H9 (cell line): ENCODE measurements at regions not wholly inside any gene's neighbourhood (a gene's known extent, or its start where the extent isn't known, plus 50 kb on each side); places are given as distances from the start of the nearest gene placed in this dataset.

ENCODE experiments used
- DNase-seq: peaks from one replicate; pipeline ENCODE4 v3.0.0-alpha.2; 2017
- H2AFZ ChIP-seq: one replicate; pipeline ENCODE4 v1.6.1; 2013; ENCODE audit warnings: mild to moderate bottlenecking, low read length, control low read depth, moderate library complexity
- H2AK5ac ChIP-seq: 2 replicates; pipeline ENCODE4 v1.6.1; 2013; ENCODE audit warnings: low read length, control low read depth, mixed read lengths; ENCODE audit not compliant: insufficient read length
- H2BK120ac ChIP-seq: one replicate; pipeline ENCODE4 v1.6.1; 2013; ENCODE audit warnings: low read depth, mild to moderate bottlenecking, low read length, control low read depth, inconsistent platforms; ENCODE audit not compliant: poor library complexity, severe bottlenecking
- H2BK12ac ChIP-seq: 2 replicates; pipeline ENCODE4 v1.6.1; 2013; ENCODE audit warnings: low read length, control low read depth, mixed read lengths, low read depth; ENCODE audit not compliant: insufficient read length
- H2BK15ac ChIP-seq: 2 replicates; pipeline ENCODE4 v1.6.1; 2013; ENCODE audit warnings: low read depth, low read length, control low read depth
- H2BK20ac ChIP-seq: one replicate; pipeline ENCODE4 v1.6.1; 2013; ENCODE audit warnings: low read depth, mild to moderate bottlenecking, low read length, control low read depth, inconsistent platforms; ENCODE audit not compliant: poor library complexity, severe bottlenecking
- H2BK5ac ChIP-seq: 2 replicates; pipeline ENCODE4 v1.6.1; 2013; ENCODE audit warnings: low read length, control low read depth, mixed read lengths; ENCODE audit not compliant: insufficient read length
- H3K14ac ChIP-seq: 2 replicates; pipeline ENCODE4 v1.6.1; 2013; ENCODE audit warnings: low read length, control low read depth; ENCODE audit not compliant: insufficient read depth
- H3K18ac ChIP-seq: 2 replicates; pipeline ENCODE4 v1.6.1; 2013; ENCODE audit warnings: low read depth, mild to moderate bottlenecking, mixed read lengths, low read length, control low read depth; ENCODE audit not compliant: insufficient read length
- H3K23ac ChIP-seq: 2 replicates; pipeline ENCODE4 v1.6.1; 2013; ENCODE audit warnings: low read length, control low read depth, mixed read lengths, low read depth; ENCODE audit not compliant: insufficient read length
- H3K23me2 ChIP-seq: 2 replicates; pipeline ENCODE4 v1.6.1; 2013; ENCODE audit warnings: low read depth, mild to moderate bottlenecking, mixed read lengths, low read length, control low read depth; ENCODE audit not compliant: insufficient read length, poor library complexity, severe bottlenecking
- H3K27ac ChIP-seq: 2 replicates; pipeline ENCODE4 v1.5.1; 2013; ENCODE audit warnings: low read length, control low read depth, mixed read lengths, low read depth; ENCODE audit not compliant: insufficient read length
- H3K27me3 ChIP-seq: 2 replicates; pipeline ENCODE4 v1.6.1; 2013; ENCODE audit warnings: low read length, control low read depth, inconsistent platforms; ENCODE audit not compliant: insufficient read depth
- H3K4ac ChIP-seq: 2 replicates; pipeline ENCODE4 v1.6.1; 2013; ENCODE audit warnings: low read depth, mild to moderate bottlenecking, control low read depth, inconsistent platforms, low read length, moderate library complexity
- H3K4me1 ChIP-seq: 2 replicates; pipeline ENCODE4 v1.6.1; 2013; ENCODE audit warnings: low read length, control low read depth, inconsistent platforms; ENCODE audit not compliant: insufficient read depth
- H3K4me2 ChIP-seq: 2 replicates; pipeline ENCODE4 v1.6.1; 2013; ENCODE audit warnings: low read length, control low read depth, mixed read lengths; ENCODE audit not compliant: insufficient read length, insufficient read depth
- H3K56ac ChIP-seq: 2 replicates; pipeline ENCODE4 v1.6.1; 2013; ENCODE audit warnings: low read depth, mild to moderate bottlenecking, mixed read lengths, low read length, control low read depth; ENCODE audit not compliant: insufficient read length
- H3K79me1 ChIP-seq: 2 replicates; pipeline ENCODE4 v1.6.1; 2013; ENCODE audit warnings: low read depth, mild to moderate bottlenecking, moderate library complexity, low read length, control low read depth, inconsistent platforms; ENCODE audit not compliant: insufficient read depth, poor library complexity, severe bottlenecking
- H3K79me2 ChIP-seq: 2 replicates; pipeline ENCODE4 v1.6.1; 2013; ENCODE audit warnings: low read length, control low read depth, inconsistent platforms; ENCODE audit not compliant: insufficient read depth
- H3K9ac ChIP-seq: 2 replicates; pipeline ENCODE4 v1.6.1; 2013; ENCODE audit warnings: low read length, control low read depth, mixed read lengths; ENCODE audit not compliant: insufficient read length; ENCODE audit errors: extremely low read depth
- H3K9me3 ChIP-seq: one replicate; pipeline ENCODE4 v1.6.1; 2013; ENCODE audit warnings: low read depth, low read length, inconsistent platforms; ENCODE audit not compliant: control insufficient read depth
- H3T11ph ChIP-seq: one replicate; pipeline ENCODE4 v1.6.1; 2013; ENCODE audit warnings: mild to moderate bottlenecking, low read length, control low read depth, inconsistent platforms
- H4K20me1 ChIP-seq: one replicate; pipeline ENCODE4 v1.6.1; 2013; ENCODE audit not compliant: control insufficient read depth, insufficient read length, insufficient read depth
- H4K5ac ChIP-seq: 2 replicates; pipeline ENCODE4 v1.6.1; 2013; ENCODE audit warnings: low read depth, mild to moderate bottlenecking, mixed read lengths, low read length, control low read depth; ENCODE audit not compliant: insufficient read length
- H4K8ac ChIP-seq: replicated peaks from 2 replicates; pipeline ENCODE4 v1.6.1; 2013; ENCODE audit warnings: low read length, control low read depth, mixed read lengths, low read depth; ENCODE audit not compliant: insufficient read length
- H4K91ac ChIP-seq: 2 replicates; pipeline ENCODE4 v1.6.1; 2013; ENCODE audit warnings: low read depth, mild to moderate bottlenecking, moderate library complexity, mixed read lengths, low read length, control low read depth; ENCODE audit not compliant: insufficient read length
- H3K27ac Mint-ChIP-seq, 3 experiments: 2 replicates in 2 of 3; 3 replicates in 1 of 3; pipeline ENCODE4 v1.8.0; 2020 to 2021; ENCODE audit warnings: mixed read lengths in 3 of 3, mild to moderate bottlenecking in 1 of 3, moderate library complexity in 1 of 3
- H3K27me3 Mint-ChIP-seq: 2 replicates; pipeline ENCODE4 v1.8.0; 2021; ENCODE audit warnings: low read depth, mild to moderate bottlenecking, moderate library complexity, mixed read lengths
- H3K36me3 Mint-ChIP-seq, 3 experiments: 2 replicates in 2 of 3; 3 replicates in 1 of 3; pipeline ENCODE4 v1.8.0; 2020 to 2021; ENCODE audit warnings: low read depth in 3 of 3, mixed read lengths in 3 of 3; ENCODE audit not compliant: insufficient read depth in 1 of 3
- H3K4me1 Mint-ChIP-seq, 2 experiments: 2 replicates each; pipeline ENCODE4 v1.8.0; 2020; ENCODE audit warnings: mixed read lengths in 2 of 2
- H3K4me3 Mint-ChIP-seq, 2 experiments: 2 replicates in 1 of 2; 3 replicates in 1 of 2; pipeline ENCODE4 v1.8.0; 2020 to 2021; ENCODE audit warnings: mild to moderate bottlenecking in 2 of 2, mixed read lengths in 2 of 2, moderate library complexity in 1 of 2
- H3K9me3 Mint-ChIP-seq, 2 experiments: 2 replicates in 1 of 2; 3 replicates in 1 of 2; pipeline ENCODE4 v1.8.0; 2020; ENCODE audit warnings: mild to moderate bottlenecking in 2 of 2, mixed read lengths in 2 of 2, moderate library complexity in 1 of 2
- TF ChIP-seq, protein P1 (sequence below): fragments of 200-600 bp; sonication (generic); conservative IDR thresholded peaks from 3 replicates; pipeline ENCODE4 v1.8.0; 2021; ENCODE audit warnings: antibody characterized with exemption, mild to moderate bottlenecking

GRCh38 chr13:54643863-54644262 is 1615.2 kb downstream of the OLFM4 start:
- Histone ChIP-seq H2BK12ac (no peak overlapping the region), H3K23ac (no peak overlapping the region), H3K4me2 (no peak overlapping the region), H3K23me2 (no peaks in the 10 kb centered on the region), H3K18ac (no peak overlapping the region), H4K91ac (no peak overlapping the region), H3T11ph (no peak overlapping the region), H2BK5ac (no peak overlapping the region), H3K79me1 (no peaks in the 10 kb centered on the region), H3K56ac (no peak overlapping the region), H3K79me2 (no peaks in the 10 kb centered on the region), H4K5ac (no peak overlapping the region), H3K4ac (no peak overlapping the region), H4K8ac (no peak overlapping the region), H3K14ac (no peak overlapping the region), H2BK120ac (no peak overlapping the region), H3K4me1 (no peaks in the 10 kb centered on the region), H3K27me3 (no peaks in the 10 kb centered on the region), H3K27ac (no peak overlapping the region), H2BK20ac (no peak overlapping the region), H2AK5ac (no peak overlapping the region), H2BK15ac (no peak overlapping the region), H4K20me1 (no peaks in the 10 kb centered on the region), H2AFZ (no peak overlapping the region), H3K9ac (no peak overlapping the region), H3K9me3 (no peaks in the 10 kb centered on the region)
- Mint-ChIP-seq H3K4me3 (no peak overlapping the region), H3K4me1 (peaks cover 9 to 20% of the 10 kb centered on the region in 2 experiments), H3K36me3 (peaks cover 0 to 9% (median 2%) of the 10 kb centered on the region in 3 experiments; a peak in 3 of 7 replicates), H3K9me3 (no peaks in the 10 kb centered on the region; a peak in 1 of 5 replicates), H3K27ac (no peak overlapping the region), H3K27me3 (no peaks in the 10 kb centered on the region)
- TF ChIP-seq, protein P1, sequence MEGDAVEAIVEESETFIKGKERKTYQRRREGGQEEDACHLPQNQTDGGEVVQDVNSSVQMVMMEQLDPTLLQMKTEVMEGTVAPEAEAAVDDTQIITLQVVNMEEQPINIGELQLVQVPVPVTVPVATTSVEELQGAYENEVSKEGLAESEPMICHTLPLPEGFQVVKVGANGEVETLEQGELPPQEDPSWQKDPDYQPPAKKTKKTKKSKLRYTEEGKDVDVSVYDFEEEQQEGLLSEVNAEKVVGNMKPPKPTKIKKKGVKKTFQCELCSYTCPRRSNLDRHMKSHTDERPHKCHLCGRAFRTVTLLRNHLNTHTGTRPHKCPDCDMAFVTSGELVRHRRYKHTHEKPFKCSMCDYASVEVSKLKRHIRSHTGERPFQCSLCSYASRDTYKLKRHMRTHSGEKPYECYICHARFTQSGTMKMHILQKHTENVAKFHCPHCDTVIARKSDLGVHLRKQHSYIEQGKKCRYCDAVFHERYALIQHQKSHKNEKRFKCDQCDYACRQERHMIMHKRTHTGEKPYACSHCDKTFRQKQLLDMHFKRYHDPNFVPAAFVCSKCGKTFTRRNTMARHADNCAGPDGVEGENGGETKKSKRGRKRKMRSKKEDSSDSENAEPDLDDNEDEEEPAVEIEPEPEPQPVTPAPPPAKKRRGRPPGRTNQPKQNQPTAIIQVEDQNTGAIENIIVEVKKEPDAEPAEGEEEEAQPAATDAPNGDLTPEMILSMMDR: no peak
- DNase-seq: no peak
